OCI-LY3 (cell line): ENCODE measurements at regions not wholly inside any gene's neighbourhood (a gene's known extent, or its start where the extent isn't known, plus 50 kb on each side); places are given as distances from the start of the nearest gene placed in this dataset.

Experiments used
- CTCF ChIP-seq: fragments of 200-600, 300-600 bp; sonication (generic); IDR thresholded peaks from 2 replicates; pipeline ENCODE4 v1.5.1; 2014; ENCODE audit warnings: antibody characterized with exemption, low read length, low read depth
- EZH2phosphoT487 ChIP-seq: fragments of 200-600 bp; shearing (Covaris generic); IDR thresholded peaks from 2 replicates; pipeline ENCODE4 v1.6.1; 2018; ENCODE audit warnings: antibody characterized with exemption, mixed run types, low read depth

DNA sequence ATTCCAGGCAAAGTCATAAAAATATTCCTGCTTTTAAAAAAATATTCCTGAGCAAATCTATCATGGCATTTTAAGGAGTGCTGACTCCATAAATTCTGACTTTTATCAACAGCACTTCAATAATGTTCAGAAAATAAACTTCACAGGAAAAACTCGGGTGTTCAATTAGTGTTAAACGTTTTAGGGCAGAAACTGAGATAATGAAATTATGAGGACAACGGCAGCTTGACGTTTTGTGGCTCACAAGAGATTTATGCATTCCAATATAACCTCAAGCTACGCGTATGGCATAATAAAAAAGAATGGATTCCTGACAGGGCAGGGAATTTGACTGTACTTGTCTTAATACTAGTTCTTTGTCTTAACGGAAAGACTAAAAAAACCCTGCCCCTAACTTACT, 133.2 kb downstream of the ICOS start:
- TF ChIP-seq CTCF = no peak
- TF ChIP-seq EZH2phosphoT487 = no peak
